ENCODE measurements at regions not wholly inside any gene's neighbourhood (a gene's known extent, or its start where the extent isn't known, plus 50 kb on each side); places are given as distances from the start of the nearest gene placed in this dataset.

DNA sequence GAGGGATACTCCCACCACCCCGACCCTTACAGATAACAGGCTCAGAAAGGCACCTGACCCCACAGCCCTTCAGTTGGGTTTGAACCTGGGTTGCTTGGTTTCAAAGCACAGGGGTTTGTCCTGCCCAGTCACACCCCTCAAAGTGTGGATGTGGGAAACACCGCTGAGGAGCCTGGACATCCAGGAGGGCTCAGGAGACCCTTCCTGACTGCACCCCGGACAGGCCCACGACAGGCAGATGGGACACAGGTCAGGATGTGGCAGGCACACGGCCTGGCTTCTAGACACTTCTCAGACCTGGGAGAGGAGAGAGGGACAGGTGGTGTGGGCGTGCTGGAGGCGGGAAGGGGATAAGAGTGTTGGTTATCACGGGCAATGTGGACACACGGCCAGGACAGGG lies 932.3 kb downstream of the BRD1 start:
- TF ChIP-seq, protein P1, sequence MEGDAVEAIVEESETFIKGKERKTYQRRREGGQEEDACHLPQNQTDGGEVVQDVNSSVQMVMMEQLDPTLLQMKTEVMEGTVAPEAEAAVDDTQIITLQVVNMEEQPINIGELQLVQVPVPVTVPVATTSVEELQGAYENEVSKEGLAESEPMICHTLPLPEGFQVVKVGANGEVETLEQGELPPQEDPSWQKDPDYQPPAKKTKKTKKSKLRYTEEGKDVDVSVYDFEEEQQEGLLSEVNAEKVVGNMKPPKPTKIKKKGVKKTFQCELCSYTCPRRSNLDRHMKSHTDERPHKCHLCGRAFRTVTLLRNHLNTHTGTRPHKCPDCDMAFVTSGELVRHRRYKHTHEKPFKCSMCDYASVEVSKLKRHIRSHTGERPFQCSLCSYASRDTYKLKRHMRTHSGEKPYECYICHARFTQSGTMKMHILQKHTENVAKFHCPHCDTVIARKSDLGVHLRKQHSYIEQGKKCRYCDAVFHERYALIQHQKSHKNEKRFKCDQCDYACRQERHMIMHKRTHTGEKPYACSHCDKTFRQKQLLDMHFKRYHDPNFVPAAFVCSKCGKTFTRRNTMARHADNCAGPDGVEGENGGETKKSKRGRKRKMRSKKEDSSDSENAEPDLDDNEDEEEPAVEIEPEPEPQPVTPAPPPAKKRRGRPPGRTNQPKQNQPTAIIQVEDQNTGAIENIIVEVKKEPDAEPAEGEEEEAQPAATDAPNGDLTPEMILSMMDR (IDR thresholded peaks at IDR 0.05; ENCODE audit: low read length), result no peak
- no peak for TF ChIP-seq EZH2 (optimal IDR thresholded peaks at IDR 0.05; ENCODE audit: low read depth, low read length)
- TF ChIP-seq EZH2phosphoT487 (IDR thresholded peaks at IDR 0.05; ENCODE audit: low read length), result no peak

Measured in MM.1S (cell line).